SIG-M5 (cell line): ENCODE measurements at regions not wholly inside any gene's neighbourhood (a gene's known extent, or its start where the extent isn't known, plus 50 kb on each side); places are given as distances from the start of the nearest gene placed in this dataset.

ENCODE experiments used
- DNase-seq: peaks from one replicate; lab custom pipeline; 2025; lab: John Stamatoyannopoulos, UW

DNA sequence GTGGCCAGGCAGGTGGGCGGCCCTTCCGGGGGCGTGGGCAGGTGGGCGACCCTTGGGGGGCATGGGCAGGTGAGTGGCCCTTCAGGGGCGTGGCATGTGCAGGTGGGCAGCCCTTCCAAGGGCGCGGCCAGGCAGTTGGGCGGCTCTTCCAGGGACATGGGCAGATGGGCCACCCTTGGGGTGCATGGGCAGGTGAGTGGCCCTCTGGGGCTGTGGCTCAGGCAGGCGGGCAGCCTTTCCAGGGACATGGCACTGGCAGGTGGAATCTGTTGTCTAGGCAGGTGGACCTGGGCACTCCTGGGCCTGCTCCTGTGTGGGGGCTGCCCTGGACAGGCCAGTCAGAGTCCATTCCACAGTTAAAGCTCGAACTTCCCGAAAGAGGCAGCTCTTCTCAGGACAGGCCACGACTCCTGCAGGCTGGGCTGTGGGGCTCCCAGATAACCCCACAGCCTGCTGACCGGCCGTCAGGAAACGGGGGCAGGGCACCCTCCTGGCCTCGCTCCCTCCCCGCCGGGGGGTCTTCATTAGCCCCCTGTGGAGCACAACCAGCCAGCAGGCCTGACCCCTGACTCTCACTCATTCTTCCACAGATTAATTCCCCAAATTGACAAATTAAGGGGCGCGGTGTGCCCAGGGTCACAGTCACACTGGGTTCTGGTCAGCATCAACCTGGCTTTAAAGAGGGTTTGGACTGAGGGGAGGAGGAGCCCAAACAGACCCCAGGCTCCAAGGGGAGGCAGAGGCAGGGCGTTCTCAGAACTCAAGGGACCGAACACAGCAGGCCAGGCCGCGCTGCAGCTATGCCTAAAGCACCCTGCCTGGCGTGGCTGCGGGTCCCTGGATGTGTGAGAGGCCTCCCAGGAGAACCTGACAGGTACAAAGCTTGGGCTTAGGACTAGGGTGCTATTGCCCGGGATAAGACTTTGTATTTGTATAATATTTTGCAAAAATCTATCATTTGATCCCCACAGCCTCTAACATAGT is 130.0 kb downstream of the DLL1 start:
- DNase-seq, result no peak

DNA sequence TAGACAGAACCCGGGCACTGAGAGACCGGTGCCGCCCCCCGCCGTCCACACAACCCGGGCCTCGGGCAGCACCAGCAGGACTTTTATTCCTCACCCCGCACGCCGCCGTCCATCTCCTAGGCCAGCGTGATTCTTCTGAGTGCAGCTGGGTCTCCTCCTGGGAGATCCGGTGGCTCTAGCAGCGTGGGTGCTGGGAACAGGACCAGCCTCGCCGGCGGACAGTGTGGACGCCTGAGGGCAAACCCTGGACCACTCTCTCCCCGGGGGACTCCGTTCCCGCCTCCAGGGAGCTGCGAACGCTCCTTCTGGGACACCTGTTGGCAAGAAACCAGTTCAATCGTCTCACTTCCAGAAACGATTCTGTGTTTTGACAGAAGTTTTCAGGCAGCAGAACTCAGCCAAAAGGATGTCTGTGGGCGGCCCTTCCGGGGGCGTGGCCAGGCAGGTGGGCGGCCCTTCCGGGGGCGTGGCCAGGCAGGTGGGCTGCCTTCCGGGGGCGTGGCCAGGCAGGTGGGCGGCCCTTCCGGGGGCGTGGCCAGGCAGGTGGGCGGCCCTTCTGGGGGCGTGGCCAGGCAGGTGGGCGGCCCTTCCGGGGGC is 130.7 kb downstream of the DLL1 start:
- DNase-seq, result no peak

DNA sequence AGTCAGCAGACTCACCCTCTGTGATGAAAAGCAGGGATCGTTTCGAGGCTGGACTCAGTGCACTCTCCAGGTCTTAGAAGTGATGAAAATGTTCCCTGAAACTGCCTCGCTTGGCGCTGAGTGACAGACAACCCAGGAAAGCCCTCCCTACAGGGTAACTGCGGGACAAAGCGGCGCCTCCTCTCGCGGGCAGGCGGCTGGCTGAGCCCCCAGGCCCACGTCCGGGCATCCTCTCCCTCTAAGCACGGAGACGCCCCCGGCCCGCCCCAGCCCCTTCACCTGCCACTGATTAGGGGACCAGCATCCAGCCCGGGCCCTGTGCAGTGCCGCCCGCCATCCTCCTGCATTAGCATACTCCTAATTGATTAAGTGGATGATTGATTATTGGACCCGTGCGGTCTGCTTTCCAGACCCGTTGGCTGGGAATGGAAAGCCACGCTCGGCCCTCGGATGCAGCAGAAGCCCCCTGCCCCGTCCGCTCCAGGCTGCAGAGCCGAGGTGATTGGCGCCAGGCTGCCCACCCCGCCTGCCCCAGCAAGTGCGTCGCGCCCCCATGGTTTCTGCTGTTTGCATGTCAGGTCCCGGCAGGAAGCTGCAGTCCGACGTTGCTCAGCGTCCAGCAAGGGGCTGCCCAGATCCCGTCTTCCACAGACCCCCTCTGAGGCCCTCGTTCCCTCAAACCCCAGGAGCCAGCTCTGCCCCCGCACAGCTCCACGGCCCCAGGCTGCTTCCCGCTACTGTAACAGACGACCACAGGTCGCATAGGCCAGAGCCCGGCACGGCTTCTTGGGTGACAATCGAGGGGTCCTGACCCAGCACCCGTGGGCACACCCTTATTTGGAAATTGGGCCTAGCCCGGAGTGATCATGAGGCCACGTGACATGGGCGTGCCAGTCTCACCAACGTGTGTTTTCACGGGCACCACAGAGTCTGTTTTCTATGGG is 131.6 kb downstream of the DLL1 start:
- no peak for DNase-seq

DNA sequence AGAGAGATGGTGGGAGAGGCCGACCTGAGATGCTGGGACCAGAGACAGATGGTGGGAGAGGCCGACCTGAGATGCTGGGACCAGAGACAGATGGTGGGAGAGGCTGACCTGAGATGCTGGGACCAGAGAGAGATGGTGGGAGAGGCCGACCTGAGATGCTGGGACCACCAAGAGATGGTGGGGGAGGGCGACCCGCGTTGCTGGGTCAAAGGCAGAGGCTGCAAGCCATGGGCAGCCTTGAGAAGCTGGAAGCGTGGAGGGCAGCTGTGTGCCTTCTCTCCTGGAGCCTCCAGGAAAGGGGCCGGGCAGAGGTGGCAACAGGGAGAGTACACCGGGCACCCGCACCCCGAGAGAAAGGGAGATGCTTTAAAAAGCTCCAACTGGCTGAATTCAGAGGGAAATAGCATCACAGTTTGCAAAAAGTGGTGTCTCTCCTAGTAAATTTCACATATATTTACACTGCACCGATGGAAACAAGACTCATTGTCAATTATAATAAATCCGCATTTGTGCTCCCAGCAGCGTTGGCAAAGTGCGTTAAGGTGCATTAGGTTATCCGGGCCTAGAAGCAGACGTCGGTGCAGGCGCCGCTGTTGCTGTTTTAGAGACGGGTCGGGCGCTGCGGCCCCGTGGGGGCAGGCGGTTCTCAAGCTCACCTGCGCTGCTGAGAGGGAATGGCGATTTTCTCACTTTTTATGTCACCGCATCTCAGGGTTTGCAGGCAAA is 132.4 kb downstream of the DLL1 start:
- no peak for DNase-seq

DNA sequence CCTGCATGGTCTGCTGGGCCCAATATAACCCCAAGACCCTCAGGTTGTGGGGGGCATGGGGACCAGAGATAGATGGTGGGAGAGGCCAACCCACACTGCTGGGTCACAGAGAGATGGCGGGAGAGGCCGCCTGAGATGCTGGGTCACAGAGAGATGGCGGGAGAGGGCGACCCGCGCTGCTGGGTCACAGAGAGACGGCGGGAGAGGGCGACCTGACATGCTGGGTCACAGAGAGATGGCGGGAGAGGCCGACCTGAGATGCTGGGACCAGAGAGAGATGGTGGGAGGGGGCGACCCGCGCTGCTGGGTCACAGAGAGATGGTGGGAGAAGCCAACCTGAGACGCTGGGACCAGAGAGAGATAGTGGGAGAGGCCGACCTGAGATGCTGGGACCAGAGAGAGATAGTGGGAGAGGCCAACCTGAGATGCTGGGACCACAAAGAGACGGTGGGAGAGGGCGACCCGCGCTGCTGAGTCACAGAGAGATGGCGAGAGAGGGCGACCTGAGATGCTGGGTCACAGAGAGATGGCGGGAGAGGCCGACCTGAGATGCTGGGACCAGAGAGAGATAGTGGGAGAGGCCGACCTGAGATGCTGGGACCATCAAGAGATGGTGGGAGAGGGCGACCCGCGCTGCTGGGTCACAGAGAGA is 133.2 kb downstream of the DLL1 start:
- DNase-seq, result no peak

DNA sequence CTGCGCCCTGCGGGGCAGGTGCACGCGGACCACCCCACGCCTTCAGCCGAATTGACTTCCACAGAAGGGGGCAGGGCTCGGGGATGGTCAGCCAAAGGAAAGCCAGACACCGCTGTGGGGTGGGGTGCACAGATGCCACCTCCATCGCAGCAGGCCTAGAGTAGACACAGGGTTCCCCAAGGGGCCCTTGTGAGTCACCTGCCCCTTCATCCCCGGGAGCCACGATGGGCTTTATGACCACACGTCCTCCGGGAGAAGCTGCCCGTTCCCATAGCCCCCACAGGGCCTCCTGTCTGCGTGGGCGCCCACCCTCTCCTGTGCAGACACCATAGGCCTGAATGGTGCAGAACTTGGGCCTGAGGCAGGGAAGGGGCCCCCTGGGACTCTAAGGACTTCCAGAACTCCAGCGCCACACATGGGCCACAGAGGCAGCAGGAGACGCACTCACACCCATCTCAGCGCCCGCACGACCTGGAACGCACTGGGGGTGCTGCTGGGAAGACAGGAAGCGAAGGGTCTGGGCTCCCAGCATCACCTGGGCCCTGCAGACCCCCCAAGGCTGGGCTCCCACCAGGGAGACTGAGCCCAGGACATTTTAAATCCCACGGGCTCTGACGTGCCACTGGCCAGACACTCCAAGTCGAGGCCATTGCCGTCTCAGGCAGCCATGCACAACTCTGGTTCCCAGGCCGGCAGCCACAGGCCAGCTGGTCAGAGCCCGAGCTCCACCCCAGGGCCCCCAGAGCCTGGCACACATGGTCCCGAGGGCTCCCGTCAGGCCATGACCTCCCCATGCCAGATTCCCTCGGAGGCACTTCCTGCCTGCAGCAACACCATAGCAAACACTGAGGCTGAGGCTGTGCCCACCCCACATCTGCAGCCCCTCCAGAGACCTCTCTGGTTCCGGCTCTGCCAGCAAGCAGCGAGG is 134.2 kb downstream of the DLL1 start:
- no peak for DNase-seq

DNA sequence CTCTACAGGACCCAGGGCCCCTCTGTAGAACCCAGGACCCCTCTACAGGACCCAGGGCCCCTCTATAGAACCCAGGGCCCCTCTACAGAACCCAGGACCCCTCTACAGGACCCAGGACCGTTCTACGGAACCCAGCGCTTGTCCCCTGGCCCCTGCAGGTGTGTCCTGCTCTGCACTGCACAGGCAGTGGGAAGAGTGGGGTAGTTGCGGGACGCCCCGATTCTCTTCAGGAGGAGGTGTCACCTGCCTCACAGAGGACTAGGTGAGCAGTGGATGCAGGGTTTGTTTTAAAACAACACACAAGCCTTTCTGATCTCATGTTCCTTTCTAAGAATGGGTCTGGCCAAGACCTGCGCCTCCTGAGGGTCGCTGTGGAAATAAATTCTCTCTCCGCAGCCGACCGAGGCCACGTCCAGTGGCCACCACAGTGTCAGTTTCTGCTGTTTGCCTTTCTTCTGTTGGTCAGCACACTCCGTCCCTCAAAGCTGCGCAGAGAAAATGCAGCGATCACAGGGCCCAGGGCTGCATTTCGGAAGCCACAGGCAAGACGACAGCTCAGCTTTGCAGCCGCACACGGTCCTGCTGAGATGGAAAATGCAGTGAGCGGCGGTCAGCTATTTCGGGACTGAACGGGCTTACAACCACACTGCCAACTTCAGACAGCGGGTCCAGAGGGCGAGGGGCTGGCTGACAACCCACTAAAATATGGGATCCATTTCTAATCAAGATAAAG is 135.2 kb downstream of the DLL1 start:
- DNase-seq, result no peak

DNA sequence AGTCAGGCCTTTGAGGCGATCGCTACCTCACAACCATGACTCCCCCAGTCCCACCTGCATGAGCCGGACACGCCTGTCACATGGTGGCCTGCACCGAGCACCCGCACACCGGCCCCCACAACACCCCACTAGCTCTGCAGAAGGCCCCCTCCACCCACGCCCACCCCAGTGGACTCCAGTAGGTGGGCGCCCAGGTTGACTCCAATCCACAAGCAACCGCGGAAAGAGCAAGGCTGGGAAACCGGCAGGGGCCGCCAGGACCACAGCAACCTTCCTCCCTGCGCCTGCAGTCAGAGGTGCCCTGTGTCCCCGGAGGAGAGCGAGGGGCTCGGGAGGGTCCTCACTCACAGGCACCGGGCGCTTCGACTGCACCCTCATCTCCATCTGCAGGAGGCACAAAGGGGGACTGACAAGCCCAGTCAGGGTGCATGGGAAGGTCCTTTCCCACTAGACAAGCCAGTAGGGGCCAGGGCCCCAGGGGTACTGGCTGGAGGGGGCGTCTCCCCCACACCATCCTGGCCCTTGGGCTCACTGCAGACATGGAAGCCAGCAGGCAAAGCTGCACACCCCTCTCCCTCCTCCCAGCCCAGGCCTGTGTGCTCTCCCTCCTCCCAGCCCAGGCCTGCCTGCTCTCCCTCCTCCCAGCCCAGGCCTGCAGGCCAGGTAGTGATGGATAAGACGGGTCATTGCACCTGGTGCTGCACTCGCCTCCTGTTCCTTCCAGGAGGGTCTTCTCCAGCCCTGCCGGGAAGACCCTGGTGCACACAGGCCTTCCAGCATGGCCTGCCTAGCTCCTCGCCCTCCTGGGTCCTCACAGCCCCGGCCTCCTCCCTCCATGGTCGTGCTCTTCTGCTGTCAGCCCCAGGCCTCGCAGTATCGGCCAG is 137.2 kb downstream of the DLL1 start:
- DNase-seq, result no peak

DNA sequence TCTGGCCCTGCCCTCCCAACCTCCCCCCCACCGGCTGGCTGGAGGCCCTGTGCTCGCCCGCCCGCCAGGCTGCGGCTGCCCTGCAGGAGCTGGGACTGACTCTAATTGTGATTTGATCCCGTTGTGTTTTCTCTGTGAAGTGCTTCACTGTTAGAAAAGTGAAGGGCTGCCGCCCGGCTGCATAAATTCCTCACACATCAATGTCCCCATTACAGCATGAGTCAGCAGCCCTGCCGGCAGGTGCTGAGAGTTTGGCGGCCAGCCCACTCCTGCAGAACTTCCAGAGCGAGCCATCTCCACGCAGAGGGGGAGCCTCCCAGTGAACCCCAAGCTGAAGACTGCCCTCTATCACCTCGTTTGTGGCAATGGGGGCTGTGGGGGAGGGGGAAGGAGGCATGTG is 137.9 kb downstream of the DLL1 start:
- DNase-seq, result no peak

DNA sequence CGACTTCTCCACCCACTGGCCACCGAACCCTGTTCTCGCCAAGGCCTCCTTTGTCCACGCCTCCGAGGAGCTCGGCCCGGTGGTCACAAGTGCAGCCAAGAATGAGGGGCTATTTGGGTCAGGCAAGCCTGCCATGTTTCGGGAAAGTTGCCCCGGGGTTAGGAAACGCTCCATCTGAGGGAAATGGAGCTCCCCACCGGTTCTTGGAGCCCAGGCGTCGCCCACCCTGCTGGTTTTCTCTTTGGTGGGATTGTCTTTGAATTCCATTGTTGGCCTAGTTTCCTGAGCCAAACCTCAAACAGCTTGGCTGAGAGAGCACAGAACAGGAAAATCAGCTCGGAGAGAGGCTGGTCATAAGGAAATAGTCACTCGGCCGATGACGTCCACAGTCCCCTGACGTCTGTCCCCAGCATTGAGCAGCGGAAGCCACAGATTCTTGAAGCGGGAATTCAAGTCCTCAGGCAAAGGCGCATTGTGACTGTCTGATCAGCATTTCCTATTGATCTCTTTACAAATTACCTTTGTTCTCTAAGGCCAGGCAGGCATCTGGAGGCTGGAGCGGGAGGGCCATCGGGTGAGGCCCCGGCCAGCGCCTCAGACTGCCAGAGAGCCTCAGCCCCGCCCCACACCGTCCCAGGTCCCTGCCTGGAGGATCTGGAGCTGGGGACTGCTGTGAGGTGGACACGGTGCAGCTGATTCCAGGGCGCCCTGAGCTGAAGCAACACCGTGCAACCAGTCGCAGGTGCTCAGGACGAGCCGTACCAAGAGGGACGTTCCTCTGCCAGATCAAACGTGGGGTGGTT is 138.6 kb downstream of the DLL1 start:
- no peak for DNase-seq

DNA sequence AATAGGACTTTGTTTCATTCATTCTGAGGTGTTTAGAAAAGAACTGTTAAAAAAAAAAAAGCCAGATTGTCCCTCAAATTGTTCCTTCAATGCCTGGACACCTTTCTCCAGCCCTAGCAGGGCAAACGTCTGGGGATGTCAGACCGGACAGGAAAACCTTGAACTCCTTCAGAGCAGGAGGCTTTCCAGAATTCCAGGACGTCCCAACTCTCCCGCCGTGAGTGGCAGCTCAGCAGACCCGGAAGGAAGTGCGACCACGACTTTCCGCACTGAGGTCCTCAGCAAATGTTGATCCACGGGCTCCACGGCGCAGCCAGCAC is 139.1 kb downstream of the DLL1 start:
- no peak for DNase-seq

DNA sequence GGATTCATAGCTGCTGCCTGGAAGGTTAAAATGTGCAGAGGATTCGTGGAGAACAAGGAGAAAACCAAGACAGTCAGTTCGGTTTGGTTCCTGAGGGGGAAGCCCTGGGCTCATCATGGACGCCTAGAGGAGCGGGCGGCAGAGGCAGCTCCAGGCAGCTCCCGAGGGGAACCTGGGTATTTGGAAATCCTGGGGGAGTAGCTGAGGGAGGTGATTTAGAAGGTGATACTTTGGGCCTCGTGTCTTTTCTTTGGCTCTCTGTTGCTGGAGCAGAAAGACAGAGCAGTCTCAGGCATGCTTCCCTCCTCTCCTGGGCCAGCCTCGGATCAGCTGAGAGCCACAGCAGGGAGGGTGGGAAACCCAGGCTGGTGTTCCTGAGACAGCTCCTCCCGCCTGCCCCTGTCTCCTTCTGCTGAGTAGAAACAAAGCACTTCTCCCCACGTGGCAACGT is 139.5 kb downstream of the DLL1 start:
- DNase-seq, result no peak

DNA sequence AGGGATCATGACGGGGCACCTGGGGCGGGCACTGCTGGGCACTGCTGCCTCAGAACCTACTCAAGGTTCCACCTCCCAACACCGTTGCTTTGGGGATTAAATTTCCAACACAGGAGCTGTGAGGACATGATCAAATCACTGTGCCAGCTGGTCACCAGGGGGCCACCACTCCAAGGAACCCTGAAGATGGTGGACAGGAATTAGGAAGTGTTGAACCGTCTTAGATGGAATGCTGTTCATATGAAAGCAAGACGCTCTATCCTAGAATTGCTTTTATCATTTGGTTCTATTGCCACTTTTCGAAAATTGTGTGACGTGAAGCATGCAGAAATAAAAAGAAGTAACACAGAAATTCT is 140.3 kb downstream of the DLL1 start:
- DNase-seq, result no peak

DNA sequence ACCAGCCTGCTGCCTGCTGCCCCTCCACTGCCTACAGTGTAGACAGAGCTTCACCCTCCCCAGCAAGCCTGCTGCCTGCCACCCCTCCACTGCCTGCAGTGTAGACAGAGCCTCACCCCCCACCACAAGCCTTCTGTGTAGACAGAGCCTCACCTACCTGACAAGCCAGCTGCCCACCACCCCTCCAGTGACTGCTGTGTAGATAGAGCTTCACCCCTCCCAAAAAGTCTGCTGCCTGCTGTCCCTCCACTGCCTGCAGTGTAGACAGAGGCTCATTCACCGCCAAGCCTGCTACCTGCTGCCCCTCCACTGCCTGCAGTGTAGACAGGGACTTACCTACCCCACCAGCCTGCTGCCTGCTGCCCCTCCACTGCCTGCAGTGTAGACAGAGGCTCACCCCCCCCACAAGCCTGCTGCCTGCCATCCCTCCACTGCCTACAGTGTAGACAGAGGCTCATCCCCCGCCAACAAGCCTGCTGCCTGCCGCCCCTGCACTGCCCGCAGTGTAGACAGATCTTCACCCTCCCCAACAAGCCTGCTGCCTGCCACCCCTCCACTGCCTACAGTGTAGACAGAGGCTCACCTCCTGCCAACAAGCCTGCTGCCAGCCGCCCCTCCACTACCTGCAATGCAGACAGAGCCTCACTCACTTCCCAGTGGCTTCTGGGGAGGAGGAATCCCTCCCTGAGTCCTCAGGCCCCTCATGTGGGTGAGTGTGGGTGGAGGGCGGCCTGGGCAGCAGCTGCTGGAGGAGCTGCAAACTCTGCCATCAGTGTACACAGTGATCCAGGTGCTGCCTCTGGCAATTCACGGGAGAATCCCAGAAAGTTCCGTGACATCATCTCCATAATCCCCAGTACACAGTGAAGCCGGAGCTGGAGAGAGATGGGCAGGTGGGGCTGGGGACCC is 140.9 kb downstream of the DLL1 start:
- DNase-seq, result no peak

DNA sequence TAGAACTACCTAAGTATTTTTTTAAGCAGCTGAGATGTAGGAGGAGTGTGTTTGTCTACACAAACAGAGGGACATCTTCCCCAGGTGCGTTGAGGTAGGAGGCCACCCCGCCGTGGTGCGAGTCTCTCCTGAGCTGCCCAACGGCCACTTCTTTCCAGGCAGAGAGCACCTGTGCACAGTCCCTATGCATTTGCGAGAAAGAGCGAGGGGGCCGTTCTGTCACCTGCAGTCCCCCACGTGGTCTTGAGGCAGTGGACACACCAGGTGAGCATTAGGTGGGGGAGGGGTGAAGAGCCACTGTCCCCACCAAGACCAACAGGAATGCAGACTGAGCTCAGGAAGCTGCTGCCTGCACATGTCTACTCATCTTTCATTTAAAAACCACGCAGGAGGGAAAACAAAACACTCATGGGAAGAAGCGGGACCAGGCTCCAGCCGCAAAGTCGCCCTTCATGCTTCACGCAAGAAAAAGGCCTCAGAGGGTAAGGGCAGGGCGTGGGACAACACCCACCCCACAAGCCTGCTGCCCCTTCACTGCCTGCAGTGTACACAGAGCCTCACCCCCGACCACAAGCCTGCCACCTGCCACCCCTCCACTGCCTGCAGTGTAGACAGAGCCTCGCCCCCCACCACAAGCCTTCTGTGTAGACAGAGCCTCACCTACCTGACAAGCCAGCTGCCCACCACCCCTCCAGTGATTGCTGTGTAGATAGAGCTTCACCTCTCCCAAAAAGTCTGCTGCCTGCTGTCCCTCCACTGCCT is 142.0 kb downstream of the DLL1 start:
- DNase-seq, result no peak
